ENCODE measurements at regions not wholly inside any gene's neighbourhood (a gene's known extent, or its start where the extent isn't known, plus 50 kb on each side); places are given as distances from the start of the nearest gene placed in this dataset.

GRCh38 chr9:31253800-31254762 lies 1130.4 kb upstream of the ACO1 start:
- H3K18ac ChIP-seq (ENCODE audit: extremely low read depth, low read length), result no peak overlapping the region; the same call in 1 of the 2 replicates
- POLR2A ChIA-PET (ENCODE audit: partially characterized antibody), result no interaction called here
- no peak overlapping the region for H4K91ac ChIP-seq (replicated peaks; ENCODE audit: insufficient read length, low read length)
- H2AFZ ChIP-seq (ENCODE audit: low read length), result no peak overlapping the region
- no peaks in the 10 kb centered on the region for H3K79me1 ChIP-seq (ENCODE audit: low read depth, low read length)
- no peak overlapping the region for H3K9ac ChIP-seq (replicated peaks in 1 of 4; ENCODE audit: extremely low read depth in 1 of 4, low read depth in 3 of 4, low read length in 3 of 4)
- no peaks in the 10 kb centered on the region for H3K79me2 ChIP-seq (ENCODE audit: control insufficient read depth in 1 of 2, insufficient read depth in 2 of 2, low read length in 2 of 2)
- no peak overlapping the region for H4K5ac ChIP-seq (ENCODE audit: insufficient read length, low read depth, low read length)
- H2BK20ac ChIP-seq (ENCODE audit: low read length), result no peak overlapping the region
- FAIRE-seq (no peak), DNase-seq (ENCODE audit: low read depth in 1 of 2, low spot score in 2 of 2) (no peak)
- no peaks in the 10 kb centered on the region; a peak in 1 of 7 replicates for H3K27me3 ChIP-seq (replicated peaks in 1 of 4; ENCODE audit: control insufficient read depth in 3 of 4, extremely low read depth in 1 of 4, insufficient read depth in 3 of 4, low read length in 3 of 4)
- 96% methylated on average over 45 of the region's 73 CpGs; no CpG with 5 or more reads in 1 of the 2 experiments for WGBS, 2 experiments (ENCODE audit: extremely low coverage in 1 of 2, insufficient coverage in 1 of 2, insufficient read length in 1 of 2, insufficient replicate concordance in 2 of 2, low coverage in 1 of 2, low lambda C conversion rate in 2 of 2, missing lambda C conversion rate in 1 of 2)
- no peak overlapping the region for H2BK15ac ChIP-seq (ENCODE audit: low read length)
- H3K27ac ChIP-seq (ENCODE audit: low read depth, low read length), result no peak overlapping the region
- no peaks in the 10 kb centered on the region for H3K36me3 ChIP-seq (ENCODE audit: control insufficient read depth in 2 of 4, insufficient read depth in 4 of 4, low read length in 3 of 4)
- H3K23me2 ChIP-seq (ENCODE audit: low read depth, low read length), result no peaks in the 10 kb centered on the region
- H4K20me1 ChIP-seq (replicated peaks in 1 of 2; ENCODE audit: control insufficient read depth in 1 of 2, insufficient read depth in 2 of 2, low read length in 2 of 2), result no peaks in the 10 kb centered on the region
- no peak overlapping the region for H2BK12ac ChIP-seq (ENCODE audit: low read depth, low read length)
- H3K23ac ChIP-seq (ENCODE audit: insufficient read length), result no peak overlapping the region
- H3K4me1 ChIP-seq (replicated peaks in 1 of 4; ENCODE audit: control insufficient read depth in 3 of 4, insufficient read depth in 4 of 4, low read length in 3 of 4), result no peaks in the 10 kb centered on the region
- H3K4me3 ChIP-seq (ENCODE audit: extremely low read depth in 1 of 4, insufficient read depth in 2 of 4, low read depth in 3 of 4, low read length in 4 of 4), result no peak overlapping the region
- no peak overlapping the region for H2AK5ac ChIP-seq (ENCODE audit: low read depth, low read length)
- H3K14ac ChIP-seq (ENCODE audit: insufficient read length), result no peak overlapping the region
- H3K56ac ChIP-seq (replicated peaks; ENCODE audit: insufficient read length, low read depth, low read length), result no peak overlapping the region
- H3K9me3 ChIP-seq (ENCODE audit: insufficient read depth in 2 of 2, low read depth in 1 of 2, low read length in 1 of 2), result peaks cover 0 to 14% of the 10 kb centered on the region in 2 experiments; a peak in 2 of 4 replicates
- H2BK5ac ChIP-seq (ENCODE audit: low read depth, low read length), result no peak overlapping the region
- H2BK120ac ChIP-seq (replicated peaks; ENCODE audit: low read depth, low read length), result no peak overlapping the region
- no peak for TF ChIP-seq POLR2AphosphoS5 (IDR thresholded peaks at IDR 0.05; ENCODE audit: low read depth, low read length)
- no peak for TF ChIP-seq KDM1A (IDR thresholded peaks at IDR 0.05; ENCODE audit: borderline replicate concordance, low read length)
- no peak for TF ChIP-seq ATF2 (IDR thresholded peaks at IDR 0.05; ENCODE audit: low read length)
- TF ChIP-seq POLR2A (IDR thresholded peaks at IDR 0.05; ENCODE audit: control extremely low read depth in 1 of 2, low read depth in 2 of 2, low read length in 2 of 2), result no peak
- no peak overlapping the region for H3K4ac ChIP-seq (replicated peaks; ENCODE audit: insufficient read length, low read depth, low read length)
- CTCF ChIA-PET (ENCODE audit: partially characterized antibody), result no interaction called here
- no peak overlapping the region; the same call in 1 of the 2 replicates for H4K8ac ChIP-seq (ENCODE audit: extremely low read depth, insufficient read depth, low read length)
- H3K4me2 ChIP-seq (ENCODE audit: insufficient read depth in 1 of 2, low read depth in 2 of 2, low read length in 2 of 2), result no peak overlapping the region
